SH-SY5Y (cell line): ENCODE measurements at regions not wholly inside any gene's neighbourhood (a gene's known extent, or its start where the extent isn't known, plus 50 kb on each side); places are given as distances from the start of the nearest gene placed in this dataset.

Experiments used
- GATA2 ChIP-seq: IDR thresholded peaks from 2 replicates; pipeline ENCODE4 v1.6.1; 2011; ENCODE audit warnings: mild to moderate bottlenecking, low read depth, low read length
- GATA3 ChIP-seq: IDR thresholded peaks from 2 replicates; pipeline ENCODE4 v1.6.1; 2011; ENCODE audit warnings: low read depth, mild to moderate bottlenecking, low read length, moderate library complexity

GRCh38 chr10:111410740-111411139 is 333.9 kb downstream of the ADRA2A start:
- TF ChIP-seq GATA2, result no peak
- no peak for TF ChIP-seq GATA3
